ENCODE measurements at regions not wholly inside any gene's neighbourhood (a gene's known extent, or its start where the extent isn't known, plus 50 kb on each side); places are given as distances from the start of the nearest gene placed in this dataset.

DNA sequence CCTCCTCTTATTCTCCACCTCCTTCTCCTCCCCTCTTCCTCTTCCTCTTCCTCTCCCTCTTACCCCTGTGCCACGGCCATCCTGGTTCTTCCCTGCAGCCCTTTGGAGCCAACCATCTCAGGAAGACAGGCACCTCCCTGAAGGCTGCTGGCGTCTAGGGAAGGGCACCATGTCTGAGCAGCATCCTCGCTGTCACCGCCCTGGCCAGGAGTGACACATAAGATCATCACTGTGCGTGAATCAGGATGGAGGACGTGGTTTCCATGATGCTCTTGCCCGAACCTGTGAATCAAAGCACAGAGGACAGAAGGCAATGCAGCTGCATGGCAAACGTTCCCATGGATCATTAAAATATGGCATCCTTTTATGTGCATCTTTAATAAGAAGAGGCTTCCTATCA is 236.0 kb downstream of the SH3BP4 start:
- Histone ChIP-seq H3K4me2 (ENCODE audit: insufficient read depth, low read length) (no peak overlapping the region), H3K9ac (replicated peaks; ENCODE audit: extremely low read depth, insufficient read depth, low read length) (no peak overlapping the region), H3K9me1 (replicated peaks; ENCODE audit: control insufficient read depth, extremely low read depth, insufficient read depth, low read length) (no peaks in the 10 kb centered on the region), H2AFZ (ENCODE audit: low read depth, low read length) (no peak overlapping the region), H3K4me1 (ENCODE audit: control insufficient read depth, extremely low read depth, insufficient read depth, low read length) (no peaks in the 10 kb centered on the region), H3K4me3 (replicated peaks in 1 of 3; ENCODE audit: insufficient read depth in 1 of 3, low read depth in 1 of 3, low read length in 3 of 3) (no peak overlapping the region), H3K9me3 (replicated peaks; ENCODE audit: control insufficient read depth, insufficient read depth, low read length) (no peaks in the 10 kb centered on the region), H3K79me2 (ENCODE audit: control insufficient read depth, insufficient read depth, low read length) (no peaks in the 10 kb centered on the region), H3K27me3 (ENCODE audit: control insufficient read depth in 2 of 2, insufficient read depth in 2 of 2, low read length in 2 of 2) (no peaks in the 10 kb centered on the region), H3K36me3 (ENCODE audit: control insufficient read depth in 2 of 2, extremely low read depth in 1 of 2, insufficient read depth in 2 of 2, low read length in 2 of 2) (no peaks in the 10 kb centered on the region), H4K20me1 (replicated peaks; ENCODE audit: control insufficient read depth, extremely low read depth, insufficient read depth, low read length) (no peaks in the 10 kb centered on the region), H3K27ac (ENCODE audit: insufficient read depth, low read depth, low read length) (no peak overlapping the region)
- no peak for DNase-seq (ENCODE audit: low read depth, low spot score)
- ChIA-PET POLR2A (no interaction called here), CTCF (no interaction called here)
- dilution Hi-C loops (cut with MboI; ENCODE audit: extremely low pct_ligation_motif_present, low sequenced_read_pairs) = no loop called here
- BruUV-seq (replicated peaks) = no TSS peak
- TF ChIP-seq GATA2 (IDR thresholded peaks at IDR 0.05; ENCODE audit: insufficient read depth, insufficient read length, low read depth, low read length) (no peak), FOS (IDR thresholded peaks at IDR 0.05; ENCODE audit: borderline replicate concordance, insufficient read depth, low read length) (no peak), JUN (IDR thresholded peaks at IDR 0.05; ENCODE audit: borderline replicate concordance, insufficient read depth, insufficient read length, low read depth) (no peak), MYC (IDR thresholded peaks at IDR 0.05; ENCODE audit: low read depth, low read length) (no peak), POLR2A (IDR thresholded peaks at IDR 0.05; ENCODE audit: low read depth, low read length) (no peak), EZH2 (IDR thresholded peaks at IDR 0.05; ENCODE audit: borderline replicate concordance, low read depth, low read length, severe bottlenecking) (no peak), POLR2AphosphoS5 (IDR thresholded peaks at IDR 0.05; ENCODE audit: insufficient read depth, low read depth, low read length) (no peak)
- TF ChIP-seq, protein P1, sequence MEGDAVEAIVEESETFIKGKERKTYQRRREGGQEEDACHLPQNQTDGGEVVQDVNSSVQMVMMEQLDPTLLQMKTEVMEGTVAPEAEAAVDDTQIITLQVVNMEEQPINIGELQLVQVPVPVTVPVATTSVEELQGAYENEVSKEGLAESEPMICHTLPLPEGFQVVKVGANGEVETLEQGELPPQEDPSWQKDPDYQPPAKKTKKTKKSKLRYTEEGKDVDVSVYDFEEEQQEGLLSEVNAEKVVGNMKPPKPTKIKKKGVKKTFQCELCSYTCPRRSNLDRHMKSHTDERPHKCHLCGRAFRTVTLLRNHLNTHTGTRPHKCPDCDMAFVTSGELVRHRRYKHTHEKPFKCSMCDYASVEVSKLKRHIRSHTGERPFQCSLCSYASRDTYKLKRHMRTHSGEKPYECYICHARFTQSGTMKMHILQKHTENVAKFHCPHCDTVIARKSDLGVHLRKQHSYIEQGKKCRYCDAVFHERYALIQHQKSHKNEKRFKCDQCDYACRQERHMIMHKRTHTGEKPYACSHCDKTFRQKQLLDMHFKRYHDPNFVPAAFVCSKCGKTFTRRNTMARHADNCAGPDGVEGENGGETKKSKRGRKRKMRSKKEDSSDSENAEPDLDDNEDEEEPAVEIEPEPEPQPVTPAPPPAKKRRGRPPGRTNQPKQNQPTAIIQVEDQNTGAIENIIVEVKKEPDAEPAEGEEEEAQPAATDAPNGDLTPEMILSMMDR (IDR thresholded peaks at IDR 0.05; ENCODE audit: extremely low read depth in 1 of 2, insufficient read depth in 1 of 2, low read depth in 1 of 2, low read length in 2 of 2) = no peak
- TF ChIP-seq, protein P2, sequence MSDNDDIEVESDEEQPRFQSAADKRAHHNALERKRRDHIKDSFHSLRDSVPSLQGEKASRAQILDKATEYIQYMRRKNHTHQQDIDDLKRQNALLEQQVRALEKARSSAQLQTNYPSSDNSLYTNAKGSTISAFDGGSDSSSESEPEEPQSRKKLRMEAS (IDR thresholded peaks at IDR 0.05; ENCODE audit: insufficient read depth, insufficient read length) = no peak
- intact Hi-C loops (cut with micrococcal nuclease) = no loop called here
- no peak for FAIRE-seq
